ENCODE measurements at regions not wholly inside any gene's neighbourhood (a gene's known extent, or its start where the extent isn't known, plus 50 kb on each side); places are given as distances from the start of the nearest gene placed in this dataset.
A peak's percentile ranks its signal among the peaks of the same experiment; 100 is the strongest.

DNA sequence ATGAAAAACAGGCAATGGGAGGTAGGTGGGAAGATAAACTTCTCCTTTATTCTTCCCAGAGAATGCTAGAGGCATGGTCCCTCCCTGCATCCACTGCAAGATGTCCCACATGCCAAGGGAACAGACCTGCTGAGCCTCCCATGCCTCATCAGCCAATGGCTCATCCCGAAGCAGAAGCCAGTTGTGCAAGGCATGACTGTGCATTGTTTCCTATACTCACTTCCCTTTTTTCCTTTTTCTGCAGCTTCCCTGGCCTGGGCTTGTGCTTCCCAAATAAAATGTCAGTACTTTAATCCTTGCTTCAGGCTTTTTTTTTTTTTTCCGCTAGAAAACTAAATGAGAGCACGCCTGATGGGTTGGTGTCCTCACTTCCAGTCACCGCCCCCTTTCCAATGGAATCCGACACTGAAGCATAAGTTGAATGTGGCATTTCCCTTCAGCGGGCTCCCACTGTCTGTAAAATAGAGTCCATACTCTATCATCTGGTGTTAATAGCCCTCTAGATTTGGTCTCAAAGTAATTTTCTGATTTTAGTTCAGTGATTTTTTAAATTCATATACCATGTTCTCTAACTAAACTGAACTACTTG, 239.0 kb upstream of the JADE1 start:
- H3K4me3 ChIP-seq (ENCODE audit: low read depth, poor library complexity, severe bottlenecking), result no peak overlapping the region
- intact Hi-C loops (cut with DNase I; ENCODE audit: low total_unique reads), result no loop called here
- TF ChIP-seq CTCF (IDR thresholded peaks at IDR 0.05) (no peak), POLR2A (IDR thresholded peaks at IDR 0.05) (no peak)
- 76 to 77% methylated on average over 6 of the region's 6 CpGs for WGBS, 2 donors
- DNase-seq (ENCODE audit: low spot score in 2 of 2), result peak; percentile 73 to 87

DNA sequence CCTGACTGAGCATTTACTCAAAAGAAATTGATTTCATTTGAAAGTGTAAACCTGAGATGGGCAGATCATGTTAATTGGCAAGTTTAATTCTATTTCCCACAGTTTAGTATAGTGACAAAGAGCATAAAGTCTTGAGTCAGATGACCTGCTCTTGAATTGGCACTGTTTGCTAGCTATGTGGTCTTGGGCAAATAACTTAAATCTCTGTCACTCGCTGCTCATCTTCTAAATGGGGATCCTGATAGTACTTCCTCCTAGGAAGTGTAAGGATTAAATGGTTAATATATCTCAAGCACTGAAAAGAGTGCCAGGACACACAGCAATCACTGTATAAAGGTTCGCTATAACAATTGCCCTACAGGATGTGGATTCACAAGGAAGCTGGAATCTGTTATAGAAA, 242.8 kb upstream of the JADE1 start:
- DNase-seq (ENCODE audit: low spot score in 2 of 2), result no peak
- intact Hi-C loops (cut with DNase I; ENCODE audit: low total_unique reads), result no loop called here
- H3K4me3 ChIP-seq (ENCODE audit: low read depth, poor library complexity, severe bottlenecking), result no peak overlapping the region
- TF ChIP-seq CTCF (IDR thresholded peaks at IDR 0.05) (no peak), POLR2A (IDR thresholded peaks at IDR 0.05) (no peak)
- WGBS, 2 donors, result 70 to 74% methylated on average over 2 of the region's 2 CpGs

- DNase-seq (ENCODE audit: low spot score in 2 of 2), result no peak
- TF ChIP-seq POLR2A (IDR thresholded peaks at IDR 0.05), result no peak
- TF ChIP-seq CTCF (IDR thresholded peaks at IDR 0.05), result no peak
- intact Hi-C loops (cut with DNase I; ENCODE audit: low total_unique reads), result no loop called here
- H3K4me3 ChIP-seq (ENCODE audit: low read depth, poor library complexity, severe bottlenecking), result no peak overlapping the region
- WGBS, 2 donors, result 82% methylated on average over 4 of the region's 4 CpGs
Measured at GRCh38 chr4:128565565-128566186, 243.8 kb upstream of the JADE1 start.

DNA sequence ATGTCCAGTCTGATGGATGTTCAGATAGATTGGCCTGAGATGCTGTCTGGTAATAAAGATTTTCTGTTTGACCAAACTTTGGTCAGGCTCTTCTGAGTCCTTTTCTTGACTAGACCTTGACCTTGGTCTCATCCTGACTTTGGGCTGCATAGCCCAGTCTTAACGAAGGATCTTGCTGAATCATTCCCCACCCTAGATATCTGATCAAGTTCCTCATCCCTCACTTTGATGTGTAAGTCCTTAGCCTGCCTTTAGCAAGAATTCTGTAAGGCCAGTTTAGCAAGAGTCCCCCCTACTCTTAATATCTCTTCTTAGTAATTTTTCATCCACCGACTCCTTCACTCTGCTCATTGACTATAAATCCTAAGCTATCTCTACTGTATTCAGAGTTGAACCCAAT, 244.4 kb upstream of the JADE1 start:
- intact Hi-C loops (cut with DNase I; ENCODE audit: low total_unique reads), result no loop called here

GRCh38 chr4:128564081-128564630, 245.3 kb upstream of the JADE1 start:
- no peak for DNase-seq (ENCODE audit: low spot score in 2 of 2)
- intact Hi-C loops (cut with DNase I; ENCODE audit: low total_unique reads), result no loop called here
- 75 to 90% methylated on average over 2 of the region's 2 CpGs for WGBS, 2 donors

More for the DNA sequence above, 244.4 kb upstream of the JADE1 start:
- TF ChIP-seq POLR2A (IDR thresholded peaks at IDR 0.05) (no peak), CTCF (IDR thresholded peaks at IDR 0.05) (no peak)
- H3K4me3 ChIP-seq (ENCODE audit: low read depth, poor library complexity, severe bottlenecking), result no peak overlapping the region
- DNase-seq (ENCODE audit: low spot score in 2 of 2), result no peak
- 79 to 86% methylated on average over 2 of the region's 2 CpGs for WGBS, 2 donors

More at GRCh38 chr4:128564081-128564630, 245.3 kb upstream of the JADE1 start:
- H3K4me3 ChIP-seq (ENCODE audit: low read depth, poor library complexity, severe bottlenecking), result no peak overlapping the region
- no peak for TF ChIP-seq CTCF (IDR thresholded peaks at IDR 0.05)
- TF ChIP-seq POLR2A (IDR thresholded peaks at IDR 0.05), result no peak

Measured in lower leg skin (tissue), 4 donors.